GM23338 (cell line): ENCODE measurements at regions not wholly inside any gene's neighbourhood (a gene's known extent, or its start where the extent isn't known, plus 50 kb on each side); places are given as distances from the start of the nearest gene placed in this dataset.

Experiments used
- ATAC-seq: fragments of 200-7000 bp; cut with Tn5 transposase; 3 replicates; pipeline ENCODE4 v1.9.1; 2020
- DNase-seq: peaks from one replicate; pipeline ENCODE4 v3.0.0-alpha.2; 2015; ENCODE audit warnings: low spot score
- H2AFZ ChIP-seq: fragments of 200-600 bp; sonication (generic); 2 replicates; pipeline ENCODE4 v1.8.0; 2016; ENCODE audit warnings: antibody characterized with exemption, mild to moderate bottlenecking, moderate library complexity
- H3F3A ChIP-seq: fragments of 200-600 bp; sonication (generic); replicated peaks from 2 replicates; pipeline ENCODE4 v1.8.0; 2017; ENCODE audit warnings: antibody characterized with exemption, mixed run types, low read depth
- H3K27ac ChIP-seq: fragments of 200-600 bp; sonication (generic); 2 replicates; pipeline ENCODE4 v1.6.1; 2016; ENCODE audit warnings: low read depth
- H3K27me3 ChIP-seq: fragments of 200-600 bp; sonication (generic); 2 replicates; pipeline ENCODE4 v1.8.0; 2016; ENCODE audit warnings: mild to moderate bottlenecking, mixed run types, moderate library complexity; ENCODE audit not compliant: insufficient read depth
- H3K36me3 ChIP-seq: fragments of 200-600 bp; sonication (generic); 2 replicates; pipeline ENCODE4 v1.8.0; 2016; ENCODE audit warnings: mild to moderate bottlenecking; ENCODE audit not compliant: insufficient read depth
- H3K4me1 ChIP-seq: fragments of 200-600 bp; sonication (generic); 2 replicates; pipeline ENCODE4 v1.8.0; 2016; ENCODE audit warnings: mild to moderate bottlenecking, moderate library complexity; ENCODE audit not compliant: insufficient read depth
- H3K4me2 ChIP-seq: fragments of 200-600 bp; sonication (generic); 2 replicates; pipeline ENCODE4 v1.7.1; 2017; ENCODE audit warnings: mixed run types
- H3K4me3 ChIP-seq: fragments of 200-600 bp; sonication (generic); 2 replicates; pipeline ENCODE4 v1.6.1; 2016; ENCODE audit warnings: mixed run types
- H3K79me2 ChIP-seq: fragments of 200-600 bp; sonication (generic); replicated peaks from 2 replicates; pipeline ENCODE4 v1.8.0; 2017; ENCODE audit warnings: mild to moderate bottlenecking; ENCODE audit not compliant: insufficient read depth
- H3K9me2 ChIP-seq: fragments of 200-600 bp; sonication (generic); 2 replicates; pipeline ENCODE4 v1.8.0; 2017; ENCODE audit not compliant: insufficient read depth
- H4K20me1 ChIP-seq: fragments of 200-600 bp; sonication (generic); replicated peaks from 2 replicates; pipeline ENCODE4 v1.8.0; 2017; ENCODE audit warnings: mild to moderate bottlenecking; ENCODE audit not compliant: insufficient read depth
- H3K27ac Mint-ChIP-seq: 2 replicates; pipeline ENCODE4 v1.8.0; 2020; ENCODE audit warnings: inconsistent platforms, mild to moderate bottlenecking, moderate library complexity, mixed read lengths
- H3K27me3 Mint-ChIP-seq: 3 replicates; pipeline ENCODE4 v1.8.0; 2022; ENCODE audit warnings: low read depth, mild to moderate bottlenecking, moderate library complexity, mixed read lengths, inconsistent platforms; ENCODE audit not compliant: insufficient read depth, poor library complexity
- H3K36me3 Mint-ChIP-seq: 3 replicates; pipeline ENCODE4 v1.8.0; 2021; ENCODE audit warnings: low read depth, mild to moderate bottlenecking, inconsistent platforms, moderate library complexity, mixed read lengths
- H3K4me1 Mint-ChIP-seq: 3 replicates; pipeline ENCODE4 v1.8.0; 2020; ENCODE audit warnings: mild to moderate bottlenecking, inconsistent platforms, mixed read lengths
- H3K4me3 Mint-ChIP-seq: 3 replicates; pipeline ENCODE4 v1.8.0; 2021; ENCODE audit warnings: moderate library complexity, mild to moderate bottlenecking, inconsistent platforms, mixed read lengths
- H3K9me3 Mint-ChIP-seq: 3 replicates; pipeline ENCODE4 v1.8.0; 2020; ENCODE audit warnings: moderate library complexity, mild to moderate bottlenecking, inconsistent platforms, mixed read lengths
- CREB1 ChIP-seq: fragments of 250-450 bp; sonication (Bioruptor Pico); IDR thresholded peaks from 2 replicates; pipeline ENCODE4 v1.5.0; 2020; ENCODE audit warnings: low read depth, mild to moderate bottlenecking, moderate library complexity
- EZH2 ChIP-seq: fragments of 200-600 bp; sonication (generic); IDR thresholded peaks from one replicate; pipeline ENCODE4 v1.8.0; 2017; ENCODE audit warnings: antibody characterized with exemption, mild to moderate bottlenecking, low read depth; ENCODE audit not compliant: unreplicated experiment
- EZH2phosphoT487 ChIP-seq: fragments of 200-600 bp; sonication (generic); IDR thresholded peaks from one replicate; pipeline ENCODE4 v1.8.1; 2018; ENCODE audit warnings: antibody characterized with exemption; ENCODE audit not compliant: unreplicated experiment
- JUNB ChIP-seq: IDR thresholded peaks from one replicate; pipeline ENCODE4 v1.6.1; 2016; ENCODE audit warnings: antibody characterized with exemption; ENCODE audit not compliant: unreplicated experiment
- POLR2AphosphoS5 ChIP-seq: IDR thresholded peaks from 2 replicates; pipeline ENCODE4 v1.6.1; 2016; ENCODE audit warnings: antibody characterized with exemption, low read depth
- STAT1 ChIP-seq: IDR thresholded peaks from one replicate; pipeline ENCODE4 v1.6.1; 2016; ENCODE audit warnings: antibody characterized with exemption; ENCODE audit not compliant: unreplicated experiment
- ZNF114 ChIP-seq: fragments of 250-450 bp; sonication (Bioruptor Pico); IDR thresholded peaks from 2 replicates; pipeline ENCODE4 v1.5.0; 2020; ENCODE audit warnings: mild to moderate bottlenecking, moderate library complexity
- ZNF331 ChIP-seq: fragments of 250-450 bp; sonication (Bioruptor Pico); IDR thresholded peaks from 2 replicates; pipeline ENCODE4 v1.5.0; 2020; ENCODE audit warnings: low read depth, mild to moderate bottlenecking, moderate library complexity
- TF ChIP-seq, protein P1 (sequence below): IDR thresholded peaks from one replicate; pipeline ENCODE4 v1.6.1; 2018; ENCODE audit warnings: antibody characterized with exemption; ENCODE audit not compliant: unreplicated experiment
- TF ChIP-seq, protein P2 (sequence below), 2 experiments: fragments of 200-600 bp in 1 of 2; sonication (generic) in 1 of 2; conservative IDR thresholded peaks; 2 replicates each; pipeline versions ENCODE4 v1.5.1 to v1.6.1; 2016 to 2017; ENCODE audit warnings: antibody characterized with exemption in 2 of 2, low read depth in 2 of 2, mild to moderate bottlenecking in 2 of 2, moderate library complexity in 1 of 2
- TF ChIP-seq, protein P3 (sequence below): IDR thresholded peaks from 2 replicates; pipeline ENCODE4 v1.6.1; 2016; ENCODE audit warnings: antibody characterized with exemption

DNA sequence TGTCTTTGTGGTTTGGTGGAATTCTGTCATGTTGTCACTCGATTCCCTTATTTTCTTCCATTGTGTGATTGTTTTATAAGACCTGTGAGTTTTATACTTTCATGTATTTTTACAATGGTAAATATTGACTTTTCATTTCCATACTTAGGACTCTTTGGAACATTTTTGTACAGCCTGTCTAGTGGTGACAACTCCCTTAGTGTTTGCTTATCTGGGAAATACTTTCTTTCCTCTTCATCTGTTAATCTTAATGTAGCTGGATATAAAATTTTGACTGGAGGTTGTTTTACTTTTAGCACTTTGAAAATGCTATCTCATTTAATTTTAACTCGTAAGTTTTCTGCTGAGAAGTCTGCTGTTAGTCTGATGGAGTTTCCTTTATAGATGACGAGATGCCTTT, 310.5 kb downstream of the NUF2 start (continued):
- TF ChIP-seq JUNB = no peak
- no peak for TF ChIP-seq CREB1
- TF ChIP-seq POLR2AphosphoS5 = no peak
- TF ChIP-seq, protein P1, sequence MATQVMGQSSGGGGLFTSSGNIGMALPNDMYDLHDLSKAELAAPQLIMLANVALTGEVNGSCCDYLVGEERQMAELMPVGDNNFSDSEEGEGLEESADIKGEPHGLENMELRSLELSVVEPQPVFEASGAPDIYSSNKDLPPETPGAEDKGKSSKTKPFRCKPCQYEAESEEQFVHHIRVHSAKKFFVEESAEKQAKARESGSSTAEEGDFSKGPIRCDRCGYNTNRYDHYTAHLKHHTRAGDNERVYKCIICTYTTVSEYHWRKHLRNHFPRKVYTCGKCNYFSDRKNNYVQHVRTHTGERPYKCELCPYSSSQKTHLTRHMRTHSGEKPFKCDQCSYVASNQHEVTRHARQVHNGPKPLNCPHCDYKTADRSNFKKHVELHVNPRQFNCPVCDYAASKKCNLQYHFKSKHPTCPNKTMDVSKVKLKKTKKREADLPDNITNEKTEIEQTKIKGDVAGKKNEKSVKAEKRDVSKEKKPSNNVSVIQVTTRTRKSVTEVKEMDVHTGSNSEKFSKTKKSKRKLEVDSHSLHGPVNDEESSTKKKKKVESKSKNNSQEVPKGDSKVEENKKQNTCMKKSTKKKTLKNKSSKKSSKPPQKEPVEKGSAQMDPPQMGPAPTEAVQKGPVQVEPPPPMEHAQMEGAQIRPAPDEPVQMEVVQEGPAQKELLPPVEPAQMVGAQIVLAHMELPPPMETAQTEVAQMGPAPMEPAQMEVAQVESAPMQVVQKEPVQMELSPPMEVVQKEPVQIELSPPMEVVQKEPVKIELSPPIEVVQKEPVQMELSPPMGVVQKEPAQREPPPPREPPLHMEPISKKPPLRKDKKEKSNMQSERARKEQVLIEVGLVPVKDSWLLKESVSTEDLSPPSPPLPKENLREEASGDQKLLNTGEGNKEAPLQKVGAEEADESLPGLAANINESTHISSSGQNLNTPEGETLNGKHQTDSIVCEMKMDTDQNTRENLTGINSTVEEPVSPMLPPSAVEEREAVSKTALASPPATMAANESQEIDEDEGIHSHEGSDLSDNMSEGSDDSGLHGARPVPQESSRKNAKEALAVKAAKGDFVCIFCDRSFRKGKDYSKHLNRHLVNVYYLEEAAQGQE = no peak
- TF ChIP-seq, protein P2, sequence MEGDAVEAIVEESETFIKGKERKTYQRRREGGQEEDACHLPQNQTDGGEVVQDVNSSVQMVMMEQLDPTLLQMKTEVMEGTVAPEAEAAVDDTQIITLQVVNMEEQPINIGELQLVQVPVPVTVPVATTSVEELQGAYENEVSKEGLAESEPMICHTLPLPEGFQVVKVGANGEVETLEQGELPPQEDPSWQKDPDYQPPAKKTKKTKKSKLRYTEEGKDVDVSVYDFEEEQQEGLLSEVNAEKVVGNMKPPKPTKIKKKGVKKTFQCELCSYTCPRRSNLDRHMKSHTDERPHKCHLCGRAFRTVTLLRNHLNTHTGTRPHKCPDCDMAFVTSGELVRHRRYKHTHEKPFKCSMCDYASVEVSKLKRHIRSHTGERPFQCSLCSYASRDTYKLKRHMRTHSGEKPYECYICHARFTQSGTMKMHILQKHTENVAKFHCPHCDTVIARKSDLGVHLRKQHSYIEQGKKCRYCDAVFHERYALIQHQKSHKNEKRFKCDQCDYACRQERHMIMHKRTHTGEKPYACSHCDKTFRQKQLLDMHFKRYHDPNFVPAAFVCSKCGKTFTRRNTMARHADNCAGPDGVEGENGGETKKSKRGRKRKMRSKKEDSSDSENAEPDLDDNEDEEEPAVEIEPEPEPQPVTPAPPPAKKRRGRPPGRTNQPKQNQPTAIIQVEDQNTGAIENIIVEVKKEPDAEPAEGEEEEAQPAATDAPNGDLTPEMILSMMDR (conservative IDR thresholded peaks at IDR 0.05; ENCODE audit: low read depth in 2 of 2) = no peak
- no peak for TF ChIP-seq ZNF114
- TF ChIP-seq, protein P3, sequence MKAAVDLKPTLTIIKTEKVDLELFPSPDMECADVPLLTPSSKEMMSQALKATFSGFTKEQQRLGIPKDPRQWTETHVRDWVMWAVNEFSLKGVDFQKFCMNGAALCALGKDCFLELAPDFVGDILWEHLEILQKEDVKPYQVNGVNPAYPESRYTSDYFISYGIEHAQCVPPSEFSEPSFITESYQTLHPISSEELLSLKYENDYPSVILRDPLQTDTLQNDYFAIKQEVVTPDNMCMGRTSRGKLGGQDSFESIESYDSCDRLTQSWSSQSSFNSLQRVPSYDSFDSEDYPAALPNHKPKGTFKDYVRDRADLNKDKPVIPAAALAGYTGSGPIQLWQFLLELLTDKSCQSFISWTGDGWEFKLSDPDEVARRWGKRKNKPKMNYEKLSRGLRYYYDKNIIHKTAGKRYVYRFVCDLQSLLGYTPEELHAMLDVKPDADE = no peak
- no peak for TF ChIP-seq ZNF331
- no peak for TF ChIP-seq STAT1
- no peak for TF ChIP-seq EZH2phosphoT487

DNA sequence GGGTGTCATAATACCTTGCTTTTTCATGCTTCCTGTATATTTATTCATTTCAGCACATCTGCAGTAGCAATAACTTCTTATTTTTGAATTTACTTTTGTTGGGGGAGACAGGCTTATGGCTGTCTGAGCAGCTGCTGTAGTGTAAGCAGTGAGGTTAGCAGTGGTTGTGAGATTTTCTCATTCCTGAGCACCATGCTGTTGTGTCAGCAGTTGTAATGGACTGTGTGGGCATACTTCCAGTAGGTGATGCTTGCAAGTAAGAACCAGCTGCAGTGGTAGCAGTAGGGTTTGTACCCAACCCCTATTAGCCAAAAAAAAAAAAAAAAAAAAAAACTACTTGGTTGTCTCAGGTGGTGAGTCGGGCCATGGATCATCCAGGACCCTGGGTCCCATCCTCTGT, 311.6 kb downstream of the NUF2 start:
- Histone ChIP-seq H3K27ac (no peak overlapping the region), H3K79me2 (no peaks in the 10 kb centered on the region), H3K4me2 (no peak overlapping the region), H3K4me3 (no peak overlapping the region), H3K4me1 (no peaks in the 10 kb centered on the region), H3K27me3 (no peaks in the 10 kb centered on the region), H3K9me2 (peaks cover 5% of the 10 kb centered on the region; the same call in 1 of the 2 replicates), H2AFZ (no peak overlapping the region), H3F3A (no peaks in the 10 kb centered on the region), H4K20me1 (no peaks in the 10 kb centered on the region), H3K36me3 (no peaks in the 10 kb centered on the region)
- DNase-seq (no peak), ATAC-seq (no peak)
- Mint-ChIP-seq H3K9me3 (peaks cover 35% of the 10 kb centered on the region), H3K4me1 (no peaks in the 10 kb centered on the region), H3K27me3 (no peaks in the 10 kb centered on the region), H3K27ac (no peak overlapping the region), H3K4me3 (no peak overlapping the region), H3K36me3 (peaks cover 34% of the 10 kb centered on the region)
- TF ChIP-seq ZNF331 (no peak), CREB1 (no peak), JUNB (no peak), POLR2AphosphoS5 (no peak), EZH2 (no peak), EZH2phosphoT487 (no peak)
- TF ChIP-seq, protein P1 = no peak
- TF ChIP-seq, protein P3 = no peak
